ENCODE measurements at regions not wholly inside any gene's neighbourhood (a gene's known extent, or its start where the extent isn't known, plus 50 kb on each side); places are given as distances from the start of the nearest gene placed in this dataset.

GRCh38 chr10:91163269-91163868, 57.1 kb upstream of the PCGF5 start:
- H3K4me1 ChIP-seq (ENCODE audit: control insufficient read depth in 2 of 2, insufficient read depth in 2 of 2, low read length in 1 of 2) = no peaks in the 10 kb centered on the region
- H3K36me3 ChIP-seq (ENCODE audit: control insufficient read depth in 2 of 2, insufficient read depth in 2 of 2, low read length in 1 of 2) = no peaks in the 10 kb centered on the region
- H3K9me3 ChIP-seq (ENCODE audit: control insufficient read depth in 2 of 2, insufficient read depth in 1 of 2, low read depth in 1 of 2, low read length in 1 of 2) = no peaks in the 10 kb centered on the region
- H3K27ac ChIP-seq (ENCODE audit: low read depth in 2 of 2, low read length in 1 of 2) = peak overlapping the region; percentile 86 to 94
- H3K4me3 ChIP-seq (ENCODE audit: low read depth in 1 of 2, low read length in 2 of 2) = peak overlapping the region; percentile 74 to 79
- WGBS, 2 donors = 1% methylated on average over 49 to 77 of the region's 77 CpGs
- H3K27me3 ChIP-seq (ENCODE audit: control insufficient read depth in 1 of 2, insufficient read depth in 2 of 2, low read length in 2 of 2) = no peaks in the 10 kb centered on the region

GRCh38 chr10:91163869-91164474, 56.5 kb upstream of the PCGF5 start:
- peak overlapping the region; percentile 74 to 79 for H3K4me3 ChIP-seq (ENCODE audit: low read depth in 1 of 2, low read length in 2 of 2)
- no peaks in the 10 kb centered on the region for H3K4me1 ChIP-seq (ENCODE audit: control insufficient read depth in 2 of 2, insufficient read depth in 2 of 2, low read length in 1 of 2)
- H3K27me3 ChIP-seq (ENCODE audit: control insufficient read depth in 1 of 2, insufficient read depth in 2 of 2, low read length in 2 of 2) = no peaks in the 10 kb centered on the region
- peak overlapping the region; percentile 86 to 94 for H3K27ac ChIP-seq (ENCODE audit: low read depth in 2 of 2, low read length in 1 of 2)
- no peaks in the 10 kb centered on the region for H3K36me3 ChIP-seq (ENCODE audit: control insufficient read depth in 2 of 2, insufficient read depth in 2 of 2, low read length in 1 of 2)
- no peaks in the 10 kb centered on the region for H3K9me3 ChIP-seq (ENCODE audit: control insufficient read depth in 2 of 2, insufficient read depth in 1 of 2, low read depth in 1 of 2, low read length in 1 of 2)
- 5 to 6% methylated on average over 38 of the region's 38 CpGs for WGBS, 2 donors

- no peaks in the 10 kb centered on the region for H3K27me3 ChIP-seq (ENCODE audit: control insufficient read depth in 1 of 2, insufficient read depth in 2 of 2, low read length in 2 of 2)
- H3K4me1 ChIP-seq (ENCODE audit: control insufficient read depth in 2 of 2, insufficient read depth in 2 of 2, low read length in 1 of 2) = no peaks in the 10 kb centered on the region
- no peaks in the 10 kb centered on the region for H3K36me3 ChIP-seq (ENCODE audit: control insufficient read depth in 2 of 2, insufficient read depth in 2 of 2, low read length in 1 of 2)
- peak overlapping the region; percentile 86 to 94 for H3K27ac ChIP-seq (ENCODE audit: low read depth in 2 of 2, low read length in 1 of 2)
- 71 to 73% methylated on average over 7 of the region's 7 CpGs for WGBS, 2 donors
- H3K9me3 ChIP-seq (ENCODE audit: control insufficient read depth in 2 of 2, insufficient read depth in 1 of 2, low read depth in 1 of 2, low read length in 1 of 2) = no peaks in the 10 kb centered on the region
- no peak overlapping the region for H3K4me3 ChIP-seq (ENCODE audit: low read depth in 1 of 2, low read length in 2 of 2)
Measured at GRCh38 chr10:91164520-91165065, 55.9 kb upstream of the PCGF5 start.

GRCh38 chr10:91167406-91167805, 53.1 kb upstream of the PCGF5 start:
- 63 to 78% methylated on average over 2 of the region's 2 CpGs for WGBS, 2 donors
- no peaks in the 10 kb centered on the region for H3K9me3 ChIP-seq (ENCODE audit: control insufficient read depth in 2 of 2, insufficient read depth in 1 of 2, low read depth in 1 of 2, low read length in 1 of 2)
- H3K27me3 ChIP-seq (ENCODE audit: control insufficient read depth in 1 of 2, insufficient read depth in 2 of 2, low read length in 2 of 2) = no peaks in the 10 kb centered on the region
- H3K36me3 ChIP-seq (ENCODE audit: control insufficient read depth in 2 of 2, insufficient read depth in 2 of 2, low read length in 1 of 2) = no peaks in the 10 kb centered on the region
- H3K4me1 ChIP-seq (ENCODE audit: control insufficient read depth in 2 of 2, insufficient read depth in 2 of 2, low read length in 1 of 2) = no peaks in the 10 kb centered on the region
- H3K27ac ChIP-seq (ENCODE audit: low read depth in 2 of 2, low read length in 1 of 2) = no peak overlapping the region
- H3K4me3 ChIP-seq (ENCODE audit: low read depth in 1 of 2, low read length in 2 of 2) = no peak overlapping the region

- Histone ChIP-seq H3K27ac (ENCODE audit: low read depth in 2 of 2, low read length in 1 of 2) (no peak overlapping the region), H3K4me3 (ENCODE audit: low read depth in 1 of 2, low read length in 2 of 2) (no peak overlapping the region), H3K9me3 (ENCODE audit: control insufficient read depth in 2 of 2, insufficient read depth in 1 of 2, low read depth in 1 of 2, low read length in 1 of 2) (no peaks in the 10 kb centered on the region), H3K36me3 (ENCODE audit: control insufficient read depth in 2 of 2, insufficient read depth in 2 of 2, low read length in 1 of 2) (no peaks in the 10 kb centered on the region), H3K27me3 (ENCODE audit: control insufficient read depth in 1 of 2, insufficient read depth in 2 of 2, low read length in 2 of 2) (no peaks in the 10 kb centered on the region), H3K4me1 (ENCODE audit: control insufficient read depth in 2 of 2, insufficient read depth in 2 of 2, low read length in 1 of 2) (no peaks in the 10 kb centered on the region)
- WGBS, 2 donors = 94 to 95% methylated on average over 1 of the region's 1 CpG
Measured at GRCh38 chr10:91170418-91170817, 50.0 kb upstream of the PCGF5 start.
